ENCODE measurements at regions not wholly inside any gene's neighbourhood (a gene's known extent, or its start where the extent isn't known, plus 50 kb on each side); places are given as distances from the start of the nearest gene placed in this dataset.

- TF ChIP-seq, protein P1, sequence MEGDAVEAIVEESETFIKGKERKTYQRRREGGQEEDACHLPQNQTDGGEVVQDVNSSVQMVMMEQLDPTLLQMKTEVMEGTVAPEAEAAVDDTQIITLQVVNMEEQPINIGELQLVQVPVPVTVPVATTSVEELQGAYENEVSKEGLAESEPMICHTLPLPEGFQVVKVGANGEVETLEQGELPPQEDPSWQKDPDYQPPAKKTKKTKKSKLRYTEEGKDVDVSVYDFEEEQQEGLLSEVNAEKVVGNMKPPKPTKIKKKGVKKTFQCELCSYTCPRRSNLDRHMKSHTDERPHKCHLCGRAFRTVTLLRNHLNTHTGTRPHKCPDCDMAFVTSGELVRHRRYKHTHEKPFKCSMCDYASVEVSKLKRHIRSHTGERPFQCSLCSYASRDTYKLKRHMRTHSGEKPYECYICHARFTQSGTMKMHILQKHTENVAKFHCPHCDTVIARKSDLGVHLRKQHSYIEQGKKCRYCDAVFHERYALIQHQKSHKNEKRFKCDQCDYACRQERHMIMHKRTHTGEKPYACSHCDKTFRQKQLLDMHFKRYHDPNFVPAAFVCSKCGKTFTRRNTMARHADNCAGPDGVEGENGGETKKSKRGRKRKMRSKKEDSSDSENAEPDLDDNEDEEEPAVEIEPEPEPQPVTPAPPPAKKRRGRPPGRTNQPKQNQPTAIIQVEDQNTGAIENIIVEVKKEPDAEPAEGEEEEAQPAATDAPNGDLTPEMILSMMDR (IDR thresholded peaks at IDR 0.05; ENCODE audit: insufficient read depth, low read length, severe bottlenecking): no peak
- no peak for FAIRE-seq
Measured at GRCh38 chr3:181470349-181470748, 241.4 kb upstream of the SOX2 start.

GRCh38 chr3:181464033-181464694, 247.6 kb upstream of the SOX2 start:
- Histone ChIP-seq H3K4me3 (ENCODE audit: low read depth, low read length) (no peak overlapping the region), H3K36me3 (ENCODE audit: control insufficient read depth, insufficient read depth, low read length) (no peaks in the 10 kb centered on the region), H3K27me3 (ENCODE audit: control insufficient read depth, insufficient read depth, low read length) (no peaks in the 10 kb centered on the region)
- DNase-seq (ENCODE audit: low read depth): no peak
- FAIRE-seq: no peak
- TF ChIP-seq, protein P1 (IDR thresholded peaks at IDR 0.05; ENCODE audit: insufficient read depth, low read length, severe bottlenecking): no peak

More at GRCh38 chr3:181470349-181470748, 241.4 kb upstream of the SOX2 start:
- Histone ChIP-seq H3K4me3 (ENCODE audit: low read depth, low read length) (no peak overlapping the region), H3K36me3 (ENCODE audit: control insufficient read depth, insufficient read depth, low read length) (no peaks in the 10 kb centered on the region), H3K27me3 (ENCODE audit: control insufficient read depth, insufficient read depth, low read length) (no peaks in the 10 kb centered on the region)
- DNase-seq (ENCODE audit: low read depth): no peak

DNA sequence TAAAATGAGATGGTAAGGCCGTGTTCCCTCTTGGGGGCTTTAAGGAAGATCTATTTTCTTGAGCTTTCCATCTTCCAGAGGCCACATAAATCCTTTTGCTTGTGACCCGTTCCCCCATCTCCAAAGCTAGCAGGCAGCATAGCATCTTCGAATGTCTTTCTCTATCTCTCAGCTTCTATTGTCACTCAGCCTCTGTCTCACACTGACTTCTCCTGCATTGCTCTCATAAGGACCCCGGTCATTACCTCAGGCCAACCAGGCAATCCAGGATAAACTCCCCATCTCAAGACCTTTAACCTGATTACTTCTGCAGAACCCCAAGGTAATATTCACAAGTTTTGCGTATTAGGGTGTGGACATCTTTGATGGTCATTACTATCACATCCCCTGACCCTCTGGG, 250.3 kb upstream of the SOX2 start:
- DNase-seq (ENCODE audit: low read depth) (no peak), FAIRE-seq (no peak)
- TF ChIP-seq, protein P1 (IDR thresholded peaks at IDR 0.05; ENCODE audit: insufficient read depth, low read length, severe bottlenecking): no peak
- Histone ChIP-seq H3K4me3 (ENCODE audit: low read depth, low read length) (no peak overlapping the region), H3K27me3 (ENCODE audit: control insufficient read depth, insufficient read depth, low read length) (no peaks in the 10 kb centered on the region), H3K36me3 (ENCODE audit: control insufficient read depth, insufficient read depth, low read length) (no peaks in the 10 kb centered on the region)

GRCh38 chr3:181459516-181459915, 252.2 kb upstream of the SOX2 start:
- no peaks in the 10 kb centered on the region for H3K27me3 ChIP-seq (ENCODE audit: control insufficient read depth, insufficient read depth, low read length)
- no peak overlapping the region for H3K4me3 ChIP-seq (ENCODE audit: low read depth, low read length)
- no peaks in the 10 kb centered on the region for H3K36me3 ChIP-seq (ENCODE audit: control insufficient read depth, insufficient read depth, low read length)
- DNase-seq (ENCODE audit: low read depth) (no peak), FAIRE-seq (no peak)
- TF ChIP-seq, protein P1 (IDR thresholded peaks at IDR 0.05; ENCODE audit: insufficient read depth, low read length, severe bottlenecking): no peak

- TF ChIP-seq, protein P1 (IDR thresholded peaks at IDR 0.05; ENCODE audit: insufficient read depth, low read length, severe bottlenecking): no peak
- FAIRE-seq: no peak
Measured at GRCh38 chr3:181458857-181459256, 252.9 kb upstream of the SOX2 start.

DNA sequence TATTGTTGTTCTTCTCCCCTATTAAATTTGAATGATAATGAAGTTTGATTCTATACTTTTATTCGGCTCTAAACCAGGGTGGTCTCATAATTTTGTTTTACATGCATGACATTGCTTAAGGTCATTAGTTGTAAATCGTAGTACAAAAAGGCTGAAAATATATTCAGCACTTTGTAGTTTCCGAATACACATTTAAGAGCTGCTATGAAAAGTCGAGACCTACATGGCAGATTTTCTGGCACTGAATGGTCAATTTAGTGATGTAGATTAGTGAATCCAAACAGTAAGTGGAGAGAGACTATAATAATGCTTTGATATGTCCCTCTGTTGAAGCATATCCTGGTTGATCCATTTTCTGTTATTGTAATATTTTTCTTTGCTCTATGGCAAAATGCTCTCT, 254.0 kb upstream of the SOX2 start:
- FAIRE-seq (no peak), DNase-seq (ENCODE audit: low read depth) (no peak)
- Histone ChIP-seq H3K4me3 (ENCODE audit: low read depth, low read length) (no peak overlapping the region), H3K36me3 (ENCODE audit: control insufficient read depth, insufficient read depth, low read length) (no peaks in the 10 kb centered on the region), H3K27me3 (ENCODE audit: control insufficient read depth, insufficient read depth, low read length) (no peaks in the 10 kb centered on the region)
- TF ChIP-seq, protein P1 (IDR thresholded peaks at IDR 0.05; ENCODE audit: insufficient read depth, low read length, severe bottlenecking): no peak

More at GRCh38 chr3:181458857-181459256, 252.9 kb upstream of the SOX2 start:
- Histone ChIP-seq H3K4me3 (ENCODE audit: low read depth, low read length) (no peak overlapping the region), H3K36me3 (ENCODE audit: control insufficient read depth, insufficient read depth, low read length) (no peaks in the 10 kb centered on the region), H3K27me3 (ENCODE audit: control insufficient read depth, insufficient read depth, low read length) (no peaks in the 10 kb centered on the region)
- no peak for DNase-seq (ENCODE audit: low read depth)

Measured in bronchial epithelial cell (primary cell).